ENCODE measurements at regions not wholly inside any gene's neighbourhood (a gene's known extent, or its start where the extent isn't known, plus 50 kb on each side); places are given as distances from the start of the nearest gene placed in this dataset.

DNA sequence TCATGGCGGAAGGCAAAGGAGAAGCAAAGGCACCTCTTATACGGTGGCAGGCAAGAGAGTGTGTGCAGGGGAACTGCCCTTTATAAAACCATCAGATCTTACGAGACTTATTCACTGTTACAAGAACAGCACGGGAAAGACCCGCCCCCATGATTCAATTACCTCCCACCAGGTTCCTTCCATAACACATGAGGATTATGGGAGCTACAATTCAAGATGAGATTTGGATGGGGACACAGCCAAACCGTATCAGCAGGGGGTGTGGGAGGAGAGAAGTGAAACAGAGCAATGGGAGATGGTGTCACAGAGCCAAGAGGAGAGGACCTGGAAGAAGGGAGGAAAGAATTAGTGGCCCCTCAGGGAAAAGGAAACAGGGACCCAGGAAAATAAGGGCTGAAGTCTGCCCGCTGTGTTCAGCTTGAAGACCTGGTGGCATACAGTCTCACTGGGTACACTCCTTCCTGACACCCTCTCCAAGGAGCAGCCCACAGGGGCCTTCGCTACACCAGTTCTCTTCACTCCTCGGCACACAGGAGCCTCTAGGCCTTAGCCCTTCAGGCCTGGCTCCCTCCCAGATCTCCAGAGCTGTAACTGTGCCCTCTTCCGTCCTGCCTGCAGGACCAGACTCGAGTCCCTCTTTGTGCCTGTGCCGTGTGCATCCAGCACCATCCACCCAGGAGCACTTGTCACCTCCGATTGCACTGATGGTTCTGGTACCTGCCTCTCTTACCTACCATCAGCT lies 262.1 kb downstream of the EIPR1 start:
- Histone ChIP-seq H4K91ac (replicated peaks; ENCODE audit: insufficient read length, low read length) (no peak overlapping the region), H3K4me1 (replicated peaks in 1 of 4; ENCODE audit: control insufficient read depth in 3 of 4, insufficient read depth in 4 of 4, low read length in 3 of 4) (peaks cover 0 to 3% (median 1%) of the 10 kb centered on the region in 4 experiments; a peak in 2 of 7 replicates), H3K4me3 (ENCODE audit: extremely low read depth in 1 of 4, insufficient read depth in 2 of 4, low read depth in 3 of 4, low read length in 4 of 4) (no peak overlapping the region), H2BK15ac (ENCODE audit: low read length) (0 out of 2 replicates have a peak overlapping the region, but pooled peaks have one; percentile 8), H4K20me1 (replicated peaks in 1 of 2; ENCODE audit: control insufficient read depth in 1 of 2, insufficient read depth in 2 of 2, low read length in 2 of 2) (peaks cover 0 to 2% of the 10 kb centered on the region in 2 experiments), H3K18ac (ENCODE audit: extremely low read depth, low read length) (no peak overlapping the region), H3K23me2 (ENCODE audit: low read depth, low read length) (no peaks in the 10 kb centered on the region; the same call in 1 of the 2 replicates), H3K27me3 (replicated peaks in 1 of 4; ENCODE audit: control insufficient read depth in 3 of 4, extremely low read depth in 1 of 4, insufficient read depth in 3 of 4, low read length in 3 of 4) (no peaks in the 10 kb centered on the region), H2BK12ac (ENCODE audit: low read depth, low read length) (no peak overlapping the region), H2AFZ (ENCODE audit: low read length) (no peak overlapping the region), H3K79me1 (ENCODE audit: low read depth, low read length) (no peaks in the 10 kb centered on the region), H3K4ac (replicated peaks; ENCODE audit: insufficient read length, low read depth, low read length) (no peak overlapping the region), H3K9ac (replicated peaks in 1 of 4; ENCODE audit: extremely low read depth in 1 of 4, low read depth in 3 of 4, low read length in 3 of 4) (no peak overlapping the region), H3K79me2 (ENCODE audit: control insufficient read depth in 1 of 2, insufficient read depth in 2 of 2, low read length in 2 of 2) (peaks cover 0 to 3% of the 10 kb centered on the region in 2 experiments; a peak in 2 of 4 replicates), H2BK20ac (ENCODE audit: low read length) (no peak overlapping the region), H4K8ac (ENCODE audit: extremely low read depth, insufficient read depth, low read length) (no peak overlapping the region), H3K14ac (ENCODE audit: insufficient read length) (no peak overlapping the region), H2BK5ac (ENCODE audit: low read depth, low read length) (no peak overlapping the region), H2BK120ac (replicated peaks; ENCODE audit: low read depth, low read length) (no peak overlapping the region), H3K36me3 (ENCODE audit: control insufficient read depth in 2 of 4, insufficient read depth in 4 of 4, low read length in 3 of 4) (peaks cover 0 to 2% (median 0%) of the 10 kb centered on the region in 4 experiments; a peak in 1 of 8 replicates), H3K9me3 (ENCODE audit: insufficient read depth in 2 of 2, low read depth in 1 of 2, low read length in 1 of 2) (peaks cover 0 to 4% of the 10 kb centered on the region in 2 experiments; a peak in 1 of 4 replicates), H3K56ac (replicated peaks; ENCODE audit: insufficient read length, low read depth, low read length) (no peak overlapping the region), H3K4me2 (ENCODE audit: insufficient read depth in 1 of 2, low read depth in 2 of 2, low read length in 2 of 2) (no peak overlapping the region), H4K5ac (ENCODE audit: insufficient read length, low read depth, low read length) (no peak overlapping the region), H3K23ac (ENCODE audit: insufficient read length) (no peak overlapping the region), H2AK5ac (ENCODE audit: low read depth, low read length) (no peak overlapping the region), H3K27ac (ENCODE audit: low read depth, low read length) (no peak overlapping the region)
- DNase-seq (ENCODE audit: low read depth in 1 of 2, low spot score in 2 of 2): peak in 1 of 2 experiments; percentile 33
- FAIRE-seq: no peak
- ChIA-PET POLR2A (ENCODE audit: partially characterized antibody) (no interaction called here), CTCF (ENCODE audit: partially characterized antibody) (interaction anchor here (1.0 to 1.6 kb wide), 2 partner anchors 8 to 11 kb away, joined by 3 to 4 read pairs; no protein-coding TSS in a partner anchor)
- WGBS, 2 experiments (ENCODE audit: extremely low coverage in 1 of 2, insufficient coverage in 1 of 2, insufficient read length in 1 of 2, insufficient replicate concordance in 2 of 2, low coverage in 1 of 2, low lambda C conversion rate in 2 of 2, missing lambda C conversion rate in 1 of 2): 90% methylated on average over 13 of the region's 13 CpGs; no CpG with 5 or more reads in 1 of the 2 experiments
- TF ChIP-seq ASH2L (IDR thresholded peaks at IDR 0.05; ENCODE audit: low read length) (no peak), CHD2 (IDR thresholded peaks at IDR 0.05; ENCODE audit: low read length) (no peak), JUN (IDR thresholded peaks at IDR 0.05; ENCODE audit: low read depth, low read length) (no peak), HDAC6 (IDR thresholded peaks at IDR 0.05; ENCODE audit: low read depth, low read length) (no peak), KDM4A (IDR thresholded peaks at IDR 0.05; ENCODE audit: low read depth, low read length, severe bottlenecking) (no peak), RNF2 (IDR thresholded peaks at IDR 0.05; ENCODE audit: borderline replicate concordance, low read depth, low read length, missing control alignments, poor library complexity, severe bottlenecking) (no peak), GTF2F1 (IDR thresholded peaks at IDR 0.05; ENCODE audit: borderline replicate concordance, low read depth, low read length) (no peak), CEBPB (IDR thresholded peaks at IDR 0.05; ENCODE audit: low read depth, low read length) (no peak), SAP30 (IDR thresholded peaks at IDR 0.05; ENCODE audit: insufficient read depth, insufficient replicate concordance, low read length) (no peak)

All from H1 (cell line).